GM19043 (cell line): ENCODE measurements at regions not wholly inside any gene's neighbourhood (a gene's known extent, or its start where the extent isn't known, plus 50 kb on each side); places are given as distances from the start of the nearest gene placed in this dataset.

Source experiments
- ATAC-seq: cut with Tn5 transposase; IDR thresholded peaks from one replicate; pipeline ENCODE4 v1.9.1; 2021; ENCODE audit warnings: low read depth; ENCODE audit not compliant: unreplicated experiment

- no peak for ATAC-seq
These were observed 540.8 kb upstream of the SPHKAP start for GRCh38 chr2:228722311-228722710.

- ATAC-seq, result no peak
These were observed 539.4 kb upstream of the SPHKAP start for GRCh38 chr2:228720895-228721294.

GRCh38 chr2:228709788-228710371, 528.4 kb upstream of the SPHKAP start:
- ATAC-seq, result no peak

- ATAC-seq, result no peak
These were observed 526.4 kb upstream of the SPHKAP start for GRCh38 chr2:228707846-228708245.

GRCh38 chr2:228705318-228705717, 523.8 kb upstream of the SPHKAP start:
- no peak for ATAC-seq

- no peak for ATAC-seq
These were observed 521.7 kb upstream of the SPHKAP start for GRCh38 chr2:228703152-228703551.

DNA sequence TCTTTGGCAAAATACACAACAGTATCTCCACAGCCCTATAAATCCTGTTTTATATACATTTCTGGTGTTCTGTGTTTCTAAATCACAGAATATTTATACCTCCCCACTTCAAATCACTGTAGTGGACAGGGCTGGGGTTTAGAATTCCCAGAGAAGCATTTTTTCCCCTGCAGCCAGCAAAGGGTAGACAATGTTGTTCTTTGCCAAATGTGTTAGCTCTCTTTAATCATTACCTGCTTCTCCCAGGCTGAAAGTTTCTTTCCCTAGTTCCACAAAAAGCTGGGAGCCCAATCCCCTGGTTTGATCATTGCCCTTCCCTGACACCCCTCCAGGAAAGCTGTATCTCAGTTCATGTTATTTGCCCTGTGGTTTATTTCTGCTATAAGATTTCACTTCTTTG, 520.0 kb upstream of the SPHKAP start:
- ATAC-seq, result no peak

DNA sequence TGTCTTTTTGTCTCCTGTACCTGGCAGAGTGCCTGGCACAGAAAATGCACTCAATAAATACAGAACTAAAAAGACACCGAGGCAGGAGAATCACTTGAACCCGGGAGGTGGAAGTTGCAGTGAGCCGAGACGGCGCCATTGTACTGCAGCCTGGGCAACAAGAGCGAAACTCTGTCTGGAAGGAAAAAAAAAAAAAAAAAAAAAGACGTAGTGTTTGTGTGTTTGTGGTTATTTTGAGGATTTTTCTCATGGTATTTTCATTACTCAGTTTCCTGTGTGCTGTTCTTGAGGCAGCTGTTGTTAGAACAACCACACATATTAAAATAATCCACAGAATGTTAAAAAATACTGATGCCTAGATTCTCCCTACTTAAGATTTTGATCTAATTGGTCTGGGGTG, 519.2 kb upstream of the SPHKAP start:
- no peak for ATAC-seq

DNA sequence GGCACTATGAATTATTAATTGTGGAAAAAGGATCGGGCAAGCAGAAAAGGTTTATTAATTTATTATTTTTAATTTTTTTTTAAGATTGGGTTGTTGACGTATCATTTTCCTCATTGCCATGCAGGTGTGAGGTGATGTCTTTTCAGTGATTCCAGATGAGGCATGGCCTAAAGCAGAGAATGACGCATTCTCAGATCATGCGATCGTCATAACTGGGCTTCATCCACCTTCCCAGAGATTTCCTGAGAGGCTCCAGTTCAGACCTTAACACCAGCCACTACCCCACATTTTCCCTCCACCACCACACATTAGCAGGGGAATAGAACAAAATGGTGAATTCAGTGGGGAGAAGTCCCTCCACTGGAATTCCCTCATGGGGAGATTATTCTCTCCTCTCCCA, 518.4 kb upstream of the SPHKAP start:
- no peak for ATAC-seq

GRCh38 chr2:228699400-228699799, 517.9 kb upstream of the SPHKAP start:
- ATAC-seq, result no peak

DNA sequence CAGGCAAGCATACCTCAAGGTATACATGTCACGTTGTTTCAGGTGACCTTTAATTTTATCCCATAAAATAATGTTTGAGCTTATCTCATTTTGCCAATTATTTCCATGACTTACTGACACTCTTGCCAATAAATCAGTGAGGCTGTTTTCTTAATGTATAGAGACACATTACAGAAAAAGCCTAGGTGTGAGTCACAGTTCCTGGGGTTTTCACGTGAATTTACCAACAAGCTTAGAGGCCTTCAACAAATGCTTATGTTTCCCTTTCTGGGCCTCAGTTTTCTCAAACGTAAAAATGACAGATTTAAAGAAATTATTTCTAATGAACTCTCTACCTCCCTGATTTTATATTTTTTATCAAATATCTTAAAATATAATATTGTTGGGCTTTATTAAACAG, 517.5 kb upstream of the SPHKAP start:
- no peak for ATAC-seq

DNA sequence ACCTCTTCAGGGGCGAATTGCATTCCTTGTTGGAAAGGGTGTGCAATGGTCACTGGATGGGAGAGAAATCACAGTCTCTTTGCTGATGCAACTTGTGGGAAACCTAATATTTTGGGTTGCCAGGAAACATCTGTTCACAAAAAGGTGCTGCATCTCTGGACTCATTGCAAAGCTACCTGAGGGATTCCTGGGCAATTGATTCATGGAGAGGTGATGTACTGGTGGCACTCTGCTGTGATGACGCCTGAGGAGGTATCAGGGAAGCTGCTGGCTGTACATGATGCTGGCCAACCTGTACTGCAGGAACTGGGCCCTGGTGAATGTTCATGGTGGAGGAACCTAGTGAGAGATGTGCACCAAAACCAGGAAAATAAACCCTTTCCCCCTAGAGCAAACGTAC, 516.0 kb upstream of the SPHKAP start:
- ATAC-seq, result no peak

DNA sequence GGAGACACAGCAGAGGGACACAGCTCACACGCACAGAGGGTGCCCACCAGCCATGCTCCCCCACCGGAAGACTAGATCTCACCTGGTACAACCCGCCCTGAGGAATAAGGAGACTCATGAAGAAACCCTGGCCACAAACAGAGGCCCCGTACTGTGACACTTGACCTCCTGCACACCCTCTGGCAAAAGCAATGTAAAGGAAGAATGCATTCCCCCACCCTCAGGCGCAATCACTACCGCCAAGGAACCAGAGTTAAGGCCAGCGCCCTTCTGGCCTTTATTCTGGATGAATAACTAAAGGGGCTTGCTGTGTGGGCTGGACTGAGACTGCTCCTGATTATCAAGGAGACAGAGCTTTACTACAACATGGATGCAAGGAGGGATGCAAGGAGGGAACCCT, 509.2 kb upstream of the SPHKAP start:
- ATAC-seq, result no peak

DNA sequence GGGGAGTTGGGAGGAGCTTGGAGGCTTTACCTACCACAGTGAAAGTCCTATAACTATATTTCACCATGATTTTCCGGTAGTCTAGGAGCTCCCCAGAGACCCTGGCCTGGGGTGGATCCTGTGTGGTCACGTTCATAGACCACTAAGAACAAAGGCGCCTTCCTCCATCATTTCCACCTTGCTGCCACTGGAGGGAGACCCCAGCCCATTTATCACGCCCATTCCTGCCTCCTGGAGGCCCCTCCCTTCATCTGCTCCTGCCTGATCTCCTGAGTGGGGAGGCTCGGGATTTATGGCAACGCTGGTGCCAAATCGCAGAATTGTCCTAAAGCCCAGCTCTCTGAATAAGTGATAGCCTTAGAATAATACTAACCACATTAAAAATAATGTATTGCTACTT, 507.6 kb upstream of the SPHKAP start:
- no peak for ATAC-seq

DNA sequence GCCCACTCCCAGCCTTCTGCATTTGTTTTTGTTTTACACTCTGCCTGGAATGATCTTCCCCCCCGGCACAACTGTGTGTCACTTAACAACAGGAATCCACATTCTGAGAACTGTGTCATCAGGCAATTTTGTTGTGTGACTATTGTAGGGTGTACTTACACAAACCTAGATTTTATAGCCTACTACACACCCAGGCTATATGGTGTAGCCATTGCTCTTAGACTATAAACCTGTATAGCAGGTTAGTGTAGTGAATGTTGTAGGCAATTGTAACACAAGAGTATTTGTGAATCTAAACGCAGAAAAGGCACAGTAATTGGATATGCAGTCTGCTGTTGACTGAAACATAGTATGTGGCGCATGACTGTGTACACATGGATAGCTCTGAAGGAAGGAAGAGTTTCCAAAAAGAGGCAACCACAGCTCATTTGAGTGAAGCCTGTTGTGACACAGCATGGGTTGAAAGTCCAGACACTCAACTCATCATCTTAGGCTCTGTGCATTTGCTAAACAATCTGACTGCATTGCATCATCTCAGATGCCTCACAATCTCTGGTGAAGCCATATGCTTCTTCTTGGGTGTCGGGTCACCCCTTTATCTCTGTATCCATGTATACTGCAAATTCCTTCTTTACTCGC, 506.6 kb upstream of the SPHKAP start:
- no peak for ATAC-seq

DNA sequence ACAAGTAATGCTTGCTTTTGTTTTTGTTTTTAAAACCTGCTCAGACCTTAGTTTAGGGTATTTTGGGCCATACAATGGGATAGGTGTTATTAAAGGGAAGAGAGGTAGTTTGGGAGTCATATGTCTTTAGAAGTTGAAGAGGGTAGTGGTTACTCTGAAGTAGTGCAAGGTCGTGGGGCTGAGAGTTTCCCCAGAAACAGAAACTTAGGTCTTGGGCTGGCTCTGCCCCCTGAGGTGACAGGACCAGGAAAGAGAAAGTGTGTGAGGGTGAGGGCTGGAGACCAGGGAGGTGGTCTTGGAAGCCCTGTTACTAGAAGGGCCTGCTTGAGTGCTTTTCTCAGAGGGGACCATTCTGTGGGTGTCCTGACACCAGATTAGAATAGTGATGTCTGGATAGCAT, 500.5 kb upstream of the SPHKAP start:
- no peak for ATAC-seq

- ATAC-seq, result no peak
These were observed 499.9 kb upstream of the SPHKAP start for GRCh38 chr2:228681426-228681825.

DNA sequence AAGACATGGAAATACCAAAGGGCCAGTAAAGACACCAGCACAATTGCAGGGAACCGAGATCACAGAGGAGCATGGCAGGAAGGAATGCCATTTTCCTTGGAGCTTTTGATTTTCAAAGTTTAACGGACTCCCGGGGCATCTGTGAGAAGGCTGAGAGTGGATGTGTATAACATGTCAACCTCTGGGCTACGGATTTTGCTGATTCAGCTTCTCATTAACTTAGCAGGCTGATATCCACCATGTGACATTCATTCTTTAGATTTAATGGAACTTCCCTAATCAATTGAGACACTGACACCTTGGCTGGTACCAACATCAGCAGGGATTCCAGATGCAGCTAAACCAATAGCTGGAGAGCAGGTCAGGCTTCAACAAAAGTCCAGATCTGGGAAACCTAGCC, 496.6 kb upstream of the SPHKAP start:
- no peak for ATAC-seq

- no peak for ATAC-seq
These were observed 494.2 kb upstream of the SPHKAP start for GRCh38 chr2:228675646-228676045.

GRCh38 chr2:228675091-228675490, 493.6 kb upstream of the SPHKAP start:
- no peak for ATAC-seq

GRCh38 chr2:228673876-228674554, 492.5 kb upstream of the SPHKAP start:
- ATAC-seq, result no peak

DNA sequence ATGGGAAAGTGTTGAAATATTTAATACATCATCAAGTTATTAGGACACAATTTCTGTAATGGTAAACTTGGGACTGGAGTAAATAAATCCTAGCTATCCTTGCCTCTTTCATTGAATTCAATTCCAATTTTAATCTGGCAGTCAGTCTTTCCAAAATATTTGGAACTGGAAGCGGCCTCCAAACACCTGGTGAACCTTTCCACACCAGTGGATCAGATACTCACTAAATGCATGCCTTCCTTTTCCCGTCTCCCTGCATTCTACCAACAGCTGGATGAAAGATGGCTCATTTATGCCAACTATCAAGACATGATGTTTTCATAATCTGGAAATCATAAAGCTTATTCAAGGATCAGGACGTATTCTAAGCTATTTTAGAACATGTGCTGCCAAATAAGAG, 488.2 kb upstream of the SPHKAP start:
- no peak for ATAC-seq
